HUES64 (cell line): ENCODE measurements at regions not wholly inside any gene's neighbourhood (a gene's known extent, or its start where the extent isn't known, plus 50 kb on each side); places are given as distances from the start of the nearest gene placed in this dataset.

Experiments
- H3K27ac ChIP-seq: 2 replicates; pipeline ENCODE4 v1.7.0; 2013; ENCODE audit warnings: low read depth, low read length, inconsistent platforms
- H3K27me3 ChIP-seq: 2 replicates; pipeline ENCODE4 v1.6.1; 2013; ENCODE audit warnings: mild to moderate bottlenecking, low read length; ENCODE audit not compliant: insufficient read depth
- H3K36me3 ChIP-seq: 2 replicates; pipeline ENCODE4 v1.6.1; 2013; ENCODE audit warnings: mild to moderate bottlenecking, low read length; ENCODE audit not compliant: insufficient read depth
- H3K4me1 ChIP-seq: 2 replicates; pipeline ENCODE4 v1.6.1; 2013; ENCODE audit warnings: mild to moderate bottlenecking, low read length, moderate library complexity; ENCODE audit not compliant: insufficient read depth
- H3K4me3 ChIP-seq: 2 replicates; pipeline ENCODE4 v1.5.1; 2013; ENCODE audit warnings: mild to moderate bottlenecking, low read length, moderate library complexity
- H3K9ac ChIP-seq: 2 replicates; pipeline ENCODE4 v1.6.1; 2013; ENCODE audit warnings: mild to moderate bottlenecking, low read depth, low read length
- H3K9me3 ChIP-seq: 2 replicates; pipeline ENCODE4 v1.6.1; 2013; ENCODE audit warnings: low read depth, low read length; ENCODE audit not compliant: insufficient read depth
- WGBS: fragments of 150-250, 120-280 bp; methylation state at CpG from one replicate; pipeline ENCODE4 v1.1.7; 2013; ENCODE audit warnings: missing lambda C conversion rate; 5-methylcytosine and 5-hydroxymethylcytosine counted together

GRCh38 chr22:49268924-49269323 is 558.7 kb downstream of the BRD1 start:
- H3K27ac ChIP-seq: no peak overlapping the region
- H3K4me3 ChIP-seq: no peak overlapping the region
- no peaks in the 10 kb centered on the region for H3K36me3 ChIP-seq
- 46% methylated on average over 3 of the region's 4 CpGs for WGBS
- peaks cover 41% of the 10 kb centered on the region for H3K27me3 ChIP-seq
- no peaks in the 10 kb centered on the region for H3K9me3 ChIP-seq
- H3K4me1 ChIP-seq: peaks cover 31% of the 10 kb centered on the region
- no peak overlapping the region for H3K9ac ChIP-seq

GRCh38 chr22:49267996-49268395 is 559.7 kb downstream of the BRD1 start:
- H3K27ac ChIP-seq: no peak overlapping the region
- H3K4me1 ChIP-seq: peaks cover 31% of the 10 kb centered on the region
- peaks cover 41% of the 10 kb centered on the region for H3K27me3 ChIP-seq
- no peaks in the 10 kb centered on the region for H3K36me3 ChIP-seq
- H3K9me3 ChIP-seq: no peaks in the 10 kb centered on the region
- WGBS: 55% methylated on average over 7 of the region's 7 CpGs
- no peak overlapping the region for H3K4me3 ChIP-seq
- H3K9ac ChIP-seq: no peak overlapping the region

- WGBS: 74% methylated on average over 53 of the region's 53 CpGs
- no peak overlapping the region for H3K9ac ChIP-seq
- H3K36me3 ChIP-seq: no peaks in the 10 kb centered on the region
- H3K27me3 ChIP-seq: peaks cover 35% of the 10 kb centered on the region
- H3K4me1 ChIP-seq: peaks cover 31% of the 10 kb centered on the region
- H3K9me3 ChIP-seq: no peaks in the 10 kb centered on the region
- no peak overlapping the region for H3K27ac ChIP-seq
- no peak overlapping the region for H3K4me3 ChIP-seq
Measured at GRCh38 chr22:49266561-49267519, 560.8 kb downstream of the BRD1 start.

- 93% methylated on average over 11 of the region's 11 CpGs for WGBS
- H3K9ac ChIP-seq: no peak overlapping the region
- no peaks in the 10 kb centered on the region for H3K9me3 ChIP-seq
Measured at GRCh38 chr22:49264696-49265095, 563.0 kb downstream of the BRD1 start.

GRCh38 chr22:49263101-49263500 is 564.6 kb downstream of the BRD1 start:
- Histone ChIP-seq H3K4me3 (no peak overlapping the region), H3K9me3 (no peaks in the 10 kb centered on the region), H3K4me1 (peaks cover 15% of the 10 kb centered on the region), H3K27ac (no peak overlapping the region), H3K36me3 (no peaks in the 10 kb centered on the region), H3K27me3 (peaks cover 7% of the 10 kb centered on the region; the same call in 1 of the 2 replicates), H3K9ac (no peak overlapping the region)
- WGBS: 94% methylated on average over 13 of the region's 15 CpGs

More at GRCh38 chr22:49264696-49265095, 563.0 kb downstream of the BRD1 start:
- no peak overlapping the region for H3K4me3 ChIP-seq
- no peak overlapping the region for H3K27ac ChIP-seq
- H3K36me3 ChIP-seq: no peaks in the 10 kb centered on the region
- peaks cover 17% of the 10 kb centered on the region; the same call in 1 of the 2 replicates for H3K27me3 ChIP-seq
- peaks cover 26% of the 10 kb centered on the region for H3K4me1 ChIP-seq

GRCh38 chr22:49262167-49262566 is 565.5 kb downstream of the BRD1 start:
- Histone ChIP-seq H3K9me3 (no peaks in the 10 kb centered on the region), H3K9ac (no peak overlapping the region)

GRCh38 chr22:49261616-49262015 is 566.1 kb downstream of the BRD1 start:
- Histone ChIP-seq H3K4me1 (0 out of 2 replicates have a peak, but pooled peaks cover 2% of the 10 kb centered on the region), H3K9ac (no peak overlapping the region), H3K4me3 (no peak overlapping the region), H3K27ac (no peak overlapping the region), H3K36me3 (no peaks in the 10 kb centered on the region), H3K9me3 (no peaks in the 10 kb centered on the region), H3K27me3 (no peaks in the 10 kb centered on the region)
- WGBS: 91% methylated on average over 17 of the region's 17 CpGs

More at GRCh38 chr22:49262167-49262566, 565.5 kb downstream of the BRD1 start:
- H3K27me3 ChIP-seq: no peaks in the 10 kb centered on the region
- WGBS: 96% methylated on average over 12 of the region's 12 CpGs
- H3K4me3 ChIP-seq: no peak overlapping the region
- no peak overlapping the region for H3K27ac ChIP-seq
- no peaks in the 10 kb centered on the region for H3K36me3 ChIP-seq
- H3K4me1 ChIP-seq: peaks cover 7% of the 10 kb centered on the region; the same call in 1 of the 2 replicates

- WGBS: 94% methylated on average over 17 of the region's 17 CpGs
- Histone ChIP-seq H3K9ac (no peak overlapping the region), H3K9me3 (no peaks in the 10 kb centered on the region), H3K4me3 (no peak overlapping the region), H3K27me3 (no peaks in the 10 kb centered on the region), H3K27ac (no peak overlapping the region), H3K4me1 (no peaks in the 10 kb centered on the region), H3K36me3 (no peaks in the 10 kb centered on the region)
Measured at GRCh38 chr22:49260681-49261580, 566.7 kb downstream of the BRD1 start.

- no peak overlapping the region for H3K9ac ChIP-seq
- no peaks in the 10 kb centered on the region for H3K36me3 ChIP-seq
- no peaks in the 10 kb centered on the region for H3K9me3 ChIP-seq
- WGBS: 94% methylated on average over 8 of the region's 8 CpGs
- H3K4me1 ChIP-seq: no peaks in the 10 kb centered on the region
- no peak overlapping the region for H3K4me3 ChIP-seq
- H3K27ac ChIP-seq: no peak overlapping the region
- H3K27me3 ChIP-seq: no peaks in the 10 kb centered on the region
Measured at GRCh38 chr22:49259839-49260615, 567.6 kb downstream of the BRD1 start.

- 94% methylated on average over 31 of the region's 31 CpGs for WGBS
- Histone ChIP-seq H3K27ac (no peak overlapping the region), H3K27me3 (no peaks in the 10 kb centered on the region), H3K9ac (no peak overlapping the region), H3K4me3 (no peak overlapping the region), H3K4me1 (no peaks in the 10 kb centered on the region), H3K9me3 (no peaks in the 10 kb centered on the region), H3K36me3 (no peaks in the 10 kb centered on the region)
Measured at GRCh38 chr22:49258107-49259010, 569.3 kb downstream of the BRD1 start.
